ENCODE measurements at regions not wholly inside any gene's neighbourhood (a gene's known extent, or its start where the extent isn't known, plus 50 kb on each side); places are given as distances from the start of the nearest gene placed in this dataset.

- TF ChIP-seq CTCF (IDR thresholded peaks at IDR 0.05; ENCODE audit: insufficient read depth, low read depth, low read length), result no peak
- TF ChIP-seq EZH2 (IDR thresholded peaks at IDR 0.05; ENCODE audit: insufficient read depth, low read length), result no peak
These were observed 189.8 kb downstream of the FOXA2 start for GRCh38 chr20:22394583-22394982.

Measured in astrocyte (in vitro differentiated cells and primary cell).